HepG2 (cell line): ENCODE measurements at regions not wholly inside any gene's neighbourhood (a gene's known extent, or its start where the extent isn't known, plus 50 kb on each side); places are given as distances from the start of the nearest gene placed in this dataset.

Source experiments
- ATAC-seq: fragments of 200-7000 bp; cut with Tn5 transposase; 3 replicates; pipeline ENCODE4 v1.9.1; 2020; ENCODE audit warnings: mild to moderate bottlenecking, moderate library complexity
- BruUV-seq: library from RNA; stranded (reverse); fragments of 400-500 nt; replicated peaks from 2 replicates; lab custom pipeline; 2021; lab: Mats Ljungman, UMichigan
- CTCF ChIA-PET: fragments of 300-600 bp; formaldehyde crosslinking; extraction: SDS; loops from one replicate; lab custom pipeline; 2021; ENCODE audit warnings: low total read pairs, inconsistent platforms, low intra/inter-chr PET ratio; lab: Yijun Ruan, JAX
- POLR2A ChIA-PET: fragments of 350-600 bp; sonication (Branson Sonifier 250); formaldehyde crosslinking; loops from one replicate; lab custom pipeline; 2020; ENCODE audit warnings: antibody characterized with exemption, inconsistent platforms; lab: Yijun Ruan, JAX
- DNase-seq: peaks from one replicate; pipeline ENCODE4 v3.0.0-alpha.2; 2015; ENCODE audit warnings: low spot score
- FAIRE-seq: peaks from 3 replicates; lab custom pipeline; 2011; peaks lifted over from hg19 to GRCh38; lab: Jason Lieb, UNC
- H2AFZ ChIP-seq: one replicate; pipeline ENCODE4 v1.6.1; 2011; ENCODE audit warnings: low read length, inconsistent platforms
- H3K27ac ChIP-seq: fragments of 300-600 bp; 3 replicates; pipeline ENCODE4 v1.8.0; 2011; ENCODE audit warnings: mixed run types, mild to moderate bottlenecking, mixed read lengths, low read length, inconsistent platforms; ENCODE audit not compliant: insufficient read depth; ENCODE audit errors: extremely low read length
- H3K27me3 ChIP-seq, 2 experiments: fragments of 200-600 bp in 1 of 2; 2 replicates in 1 of 2; 3 replicates in 1 of 2; pipeline versions ENCODE4 v1.6.0 to v1.8.0; 2011; ENCODE audit warnings: low read length in 2 of 2, mild to moderate bottlenecking in 2 of 2, moderate library complexity in 2 of 2, inconsistent platforms in 1 of 2; ENCODE audit not compliant: insufficient read depth in 2 of 2, control insufficient read depth in 1 of 2
- H3K36me3 ChIP-seq, 2 experiments: fragments of 200-600 bp in 1 of 2; replicated peaks in 1 of 2; 2 replicates in 1 of 2; 3 replicates in 1 of 2; pipeline versions ENCODE4 v1.5.1 to v1.8.0; 2011; ENCODE audit warnings: low read length in 2 of 2, inconsistent platforms in 1 of 2; ENCODE audit not compliant: insufficient read depth in 2 of 2, control insufficient read depth in 1 of 2
- H3K4me1 ChIP-seq: 2 replicates; pipeline ENCODE4 v1.5.1; 2012; ENCODE audit warnings: low read length, inconsistent platforms; ENCODE audit not compliant: insufficient read depth
- H3K4me2 ChIP-seq: 2 replicates; pipeline ENCODE4 v1.6.0; 2011; ENCODE audit warnings: low read depth, low read length, inconsistent platforms
- H3K4me3 ChIP-seq, 3 experiments: fragments of 200-600 bp in 1 of 3; sonication (generic), shearing (Covaris generic) in 1 of 3; replicated peaks in 1 of 3; 2 replicates each; pipeline ENCODE4 v1.5.1; 2011 to 2016; ENCODE audit warnings: low read length in 3 of 3, inconsistent platforms in 2 of 3, low read depth in 2 of 3, mild to moderate bottlenecking in 2 of 3, control low read depth in 1 of 3, mixed read lengths in 1 of 3; ENCODE audit not compliant: insufficient read depth in 1 of 3
- H3K79me2 ChIP-seq: one replicate; pipeline ENCODE4 v1.6.1; 2011; ENCODE audit warnings: low read length, inconsistent platforms; ENCODE audit not compliant: insufficient read depth
- H3K9ac ChIP-seq: 2 replicates; pipeline ENCODE4 v1.6.0; 2011; ENCODE audit warnings: mild to moderate bottlenecking, low read depth, low read length, inconsistent platforms; ENCODE audit not compliant: insufficient read depth
- H3K9me3 ChIP-seq: 2 replicates; pipeline ENCODE4 v1.5.1; 2012; ENCODE audit warnings: mild to moderate bottlenecking, low read length
- H4K20me1 ChIP-seq: 2 replicates; pipeline ENCODE4 v1.6.0; 2011; ENCODE audit warnings: inconsistent platforms, mild to moderate bottlenecking, low read length, moderate library complexity; ENCODE audit not compliant: insufficient read depth
- CEBPG ChIP-seq: IDR thresholded peaks from 2 replicates; pipeline ENCODE4 v1.6.1; 2016
- GATA4 ChIP-seq: sonication (generic); IDR thresholded peaks from 2 replicates; pipeline ENCODE4 v1.6.1; 2016; ENCODE audit warnings: antibody characterized with exemption, low read depth, borderline replicate concordance
- GPN1 ChIP-seq: sonication (generic); formaldehyde crosslinking; IDR thresholded peaks from 2 replicates; pipeline ENCODE4 v1.5.1; 2020; ENCODE audit warnings: missing genetic modification reagents, borderline replicate concordance
- JUN ChIP-seq: sonication (generic); formaldehyde crosslinking; IDR thresholded peaks from 2 replicates; pipeline ENCODE4 v1.4.0; 2020; ENCODE audit warnings: mild to moderate bottlenecking, missing genetic modification reagents
- MTERF4 ChIP-seq: sonication (generic); formaldehyde crosslinking; IDR thresholded peaks from 2 replicates; pipeline ENCODE4 v1.8.0; 2023; ENCODE audit warnings: mild to moderate bottlenecking, missing genetic modification reagents
- POGZ ChIP-seq: sonication (generic); formaldehyde crosslinking; IDR thresholded peaks from 2 replicates; pipeline ENCODE4 v1.4.0; 2020; ENCODE audit warnings: mild to moderate bottlenecking, missing genetic modification reagents
- RORA ChIP-seq: sonication (generic); formaldehyde crosslinking; IDR thresholded peaks from 2 replicates; pipeline ENCODE4 v1.5.0; 2020; ENCODE audit warnings: mild to moderate bottlenecking, missing genetic modification reagents, moderate library complexity
- SIN3A ChIP-seq: IDR thresholded peaks from 2 replicates; pipeline ENCODE4 v1.6.1; 2011; ENCODE audit warnings: low read depth, mild to moderate bottlenecking, control low read depth, low read length, borderline replicate concordance
- STAG1 ChIP-seq: sonication (generic); formaldehyde crosslinking; IDR thresholded peaks from 2 replicates; pipeline ENCODE4 v1.4.0; 2020; ENCODE audit warnings: missing genetic modification reagents
- TAF15 ChIP-seq: fragments of 200-400 bp; formaldehyde crosslinking; IDR thresholded peaks from one replicate; pipeline ENCODE4 v1.6.1; 2018; ENCODE audit warnings: mild to moderate bottlenecking, low read depth, low read length; ENCODE audit not compliant: poor library complexity, severe bottlenecking
- ZBTB8A ChIP-seq: sonication (generic); formaldehyde crosslinking; IDR thresholded peaks from 2 replicates; pipeline ENCODE4 v1.4.0; 2020; ENCODE audit warnings: mild to moderate bottlenecking, low read depth, missing genetic modification reagents, borderline replicate concordance
- ZMAT3 ChIP-seq: sonication (generic); formaldehyde crosslinking; conservative IDR thresholded peaks from 2 replicates; pipeline ENCODE4 v1.7.0; 2021; ENCODE audit warnings: missing genetic modification reagents
- ZNF234 ChIP-seq: sonication (generic); formaldehyde crosslinking; conservative IDR thresholded peaks from 2 replicates; pipeline ENCODE4 v1.5.1; 2020; ENCODE audit warnings: mild to moderate bottlenecking, missing genetic modification reagents
- ZNF329 ChIP-seq: sonication (generic); formaldehyde crosslinking; IDR thresholded peaks from 2 replicates; pipeline ENCODE4 v1.9.0; 2021; ENCODE audit warnings: low read depth, mild to moderate bottlenecking, missing genetic modification reagents
- WGBS: methylation state at CpG from one replicate; pipeline ENCODE4 v1.1.6; 2017; ENCODE audit warnings: low lambda C conversion rate; 5-methylcytosine and 5-hydroxymethylcytosine counted together
- in situ Hi-C: cut with HindIII; loops from 2 replicates; pipeline ENCODE4 v1.10.0; 2017; ENCODE audit warnings: low pct_unique_long_range_greater_than_20kb; ENCODE audit not compliant: extremely low pct_ligation_motif_present
- intact Hi-C: fragments of 100-400 bp; cut with micrococcal nuclease; formaldehyde crosslinking; loops from one replicate; pipeline ENCODE4 v1.10.0; 2022; ENCODE audit not compliant: unreplicated experiment
- TF ChIP-seq, protein P1 (sequence below): conservative IDR thresholded peaks from 2 replicates; pipeline ENCODE4 v1.6.1; 2018; ENCODE audit warnings: missing genetic modification reagents
- TF ChIP-seq, protein P2 (sequence below): IDR thresholded peaks from 2 replicates; pipeline ENCODE4 v1.6.1; 2016; ENCODE audit warnings: low read depth, control low read depth

GRCh38 chr4:32158961-32159360 lies 1438.8 kb downstream of the PCDH7 start (continued):
- TF ChIP-seq ZBTB8A (no peak), POGZ (CRISPR knock-in tag) (no peak), GATA4 (no peak), ZNF234 (CRISPR knock-in tag) (no peak), ZNF329 (no peak)
- TF ChIP-seq, protein P1, sequence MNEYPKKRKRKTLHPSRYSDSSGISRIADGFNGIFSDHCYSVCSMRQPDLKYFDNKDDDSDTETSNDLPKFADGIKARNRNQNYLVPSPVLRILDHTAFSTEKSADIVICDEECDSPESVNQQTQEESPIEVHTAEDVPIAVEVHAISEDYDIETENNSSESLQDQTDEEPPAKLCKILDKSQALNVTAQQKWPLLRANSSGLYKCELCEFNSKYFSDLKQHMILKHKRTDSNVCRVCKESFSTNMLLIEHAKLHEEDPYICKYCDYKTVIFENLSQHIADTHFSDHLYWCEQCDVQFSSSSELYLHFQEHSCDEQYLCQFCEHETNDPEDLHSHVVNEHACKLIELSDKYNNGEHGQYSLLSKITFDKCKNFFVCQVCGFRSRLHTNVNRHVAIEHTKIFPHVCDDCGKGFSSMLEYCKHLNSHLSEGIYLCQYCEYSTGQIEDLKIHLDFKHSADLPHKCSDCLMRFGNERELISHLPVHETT (CRISPR knock-in tag): no peak

DNA sequence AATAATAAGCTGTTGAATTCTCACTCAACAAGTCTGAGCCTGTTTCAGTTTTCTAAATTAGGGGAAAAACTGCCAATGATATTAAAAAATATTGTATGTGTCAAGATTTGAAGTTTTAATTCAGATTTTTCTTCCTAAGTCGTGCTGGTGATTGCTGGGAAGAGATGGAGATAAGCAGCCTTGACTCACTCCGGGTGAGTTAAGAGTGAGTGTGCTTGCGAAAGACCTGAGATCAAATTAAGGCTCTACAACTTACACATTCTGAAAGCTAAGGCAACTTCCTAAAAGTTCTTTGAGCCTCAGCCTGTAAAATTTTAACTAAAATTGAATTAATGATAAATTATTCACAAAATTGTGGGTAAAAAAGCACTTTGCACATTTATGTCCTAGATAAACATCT lies 1441.2 kb downstream of the PCDH7 start:
- H4K20me1 ChIP-seq: no peaks in the 10 kb centered on the region
- no peaks in the 10 kb centered on the region for H3K4me1 ChIP-seq
- H3K9me3 ChIP-seq: no peaks in the 10 kb centered on the region
- no TSS peak for BruUV-seq
- H3K4me3 ChIP-seq: no peak overlapping the region
- ChIA-PET POLR2A (no interaction called here), CTCF (no interaction called here)
- no peaks in the 10 kb centered on the region for H3K79me2 ChIP-seq
- DNase-seq (no peak), FAIRE-seq (no peak), ATAC-seq (no peak)
- H3K4me2 ChIP-seq: no peak overlapping the region
- in situ Hi-C loops: no loop called here
- H3K27ac ChIP-seq: no peak overlapping the region
- H3K36me3 ChIP-seq: no peaks in the 10 kb centered on the region
- no peak overlapping the region for H2AFZ ChIP-seq
- no peak overlapping the region for H3K9ac ChIP-seq
- intact Hi-C loops: no loop called here
- H3K27me3 ChIP-seq: no peaks in the 10 kb centered on the region
- TF ChIP-seq SIN3A: no peak
- no peak for TF ChIP-seq STAG1 (CRISPR knock-in tag)
- TF ChIP-seq JUN (CRISPR knock-in tag): no peak
- TF ChIP-seq MTERF4 (CRISPR knock-in tag): no peak
- TF ChIP-seq, protein P2, sequence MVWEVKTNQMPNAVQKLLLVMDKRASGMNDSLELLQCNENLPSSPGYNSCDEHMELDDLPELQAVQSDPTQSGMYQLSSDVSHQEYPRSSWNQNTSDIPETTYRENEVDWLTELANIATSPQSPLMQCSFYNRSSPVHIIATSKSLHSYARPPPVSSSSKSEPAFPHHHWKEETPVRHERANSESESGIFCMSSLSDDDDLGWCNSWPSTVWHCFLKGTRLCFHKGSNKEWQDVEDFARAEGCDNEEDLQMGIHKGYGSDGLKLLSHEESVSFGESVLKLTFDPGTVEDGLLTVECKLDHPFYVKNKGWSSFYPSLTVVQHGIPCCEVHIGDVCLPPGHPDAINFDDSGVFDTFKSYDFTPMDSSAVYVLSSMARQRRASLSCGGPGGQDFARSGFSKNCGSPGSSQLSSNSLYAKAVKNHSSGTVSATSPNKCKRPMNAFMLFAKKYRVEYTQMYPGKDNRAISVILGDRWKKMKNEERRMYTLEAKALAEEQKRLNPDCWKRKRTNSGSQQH (CRISPR knock-in tag): no peak
- no peak for TF ChIP-seq GPN1 (CRISPR knock-in tag)
- no peak for TF ChIP-seq ZMAT3 (CRISPR knock-in tag)
- TF ChIP-seq CEBPG (CRISPR knock-in tag): no peak
- TF ChIP-seq RORA: no peak
- TF ChIP-seq TAF15: no peak
- 0% methylated on average over 3 of the region's 3 CpGs for WGBS
